Calu3 (cell line): ENCODE measurements at regions not wholly inside any gene's neighbourhood (a gene's known extent, or its start where the extent isn't known, plus 50 kb on each side); places are given as distances from the start of the nearest gene placed in this dataset.

ENCODE experiments used
- BruUV-seq: library from RNA; stranded (reverse); fragments of 400-500 nt; replicated peaks from 2 replicates; lab custom pipeline; 2021; lab: Mats Ljungman, UMichigan
- CTCF ChIA-PET: fragments of 300-600 bp; sonication (Branson Sonifier 250); formaldehyde crosslinking; loops from one replicate; lab custom pipeline; 2022; ENCODE audit warnings: antibody characterized with exemption; lab: Charles Lee
- DNase-seq: peaks from one replicate; pipeline ENCODE4 v3.0.0; 2022
- H3K27ac Mint-ChIP-seq: one replicate; pipeline ENCODE4 v1.8.0; 2022; ENCODE audit warnings: mixed read lengths; ENCODE audit not compliant: unreplicated experiment
- H3K27me3 Mint-ChIP-seq: one replicate; pipeline ENCODE4 v1.8.0; 2022; ENCODE audit warnings: mixed read lengths; ENCODE audit not compliant: unreplicated experiment
- H3K36me3 Mint-ChIP-seq: one replicate; pipeline ENCODE4 v1.8.0; 2022; ENCODE audit warnings: mild to moderate bottlenecking, moderate library complexity, mixed read lengths; ENCODE audit not compliant: insufficient read depth, unreplicated experiment
- H3K4me1 Mint-ChIP-seq: one replicate; pipeline ENCODE4 v1.8.0; 2022; ENCODE audit warnings: mild to moderate bottlenecking, low read depth, mixed read lengths; ENCODE audit not compliant: unreplicated experiment
- H3K4me3 Mint-ChIP-seq: one replicate; pipeline ENCODE4 v1.8.0; 2022; ENCODE audit warnings: mild to moderate bottlenecking, low read depth, moderate library complexity, mixed read lengths; ENCODE audit not compliant: unreplicated experiment
- H3K9me3 Mint-ChIP-seq: one replicate; pipeline ENCODE4 v1.8.0; 2022; ENCODE audit warnings: low read depth, mixed read lengths; ENCODE audit not compliant: unreplicated experiment
- CTCF ChIP-seq: fragments of 200-600 bp; IDR thresholded peaks from one replicate; pipeline ENCODE4 v1.8.0; 2022; ENCODE audit warnings: antibody characterized with exemption; ENCODE audit not compliant: unreplicated experiment
- intact Hi-C: fragments of 100-400 bp; cut with micrococcal nuclease; formaldehyde crosslinking; loops from one replicate; pipeline ENCODE4 v1.10.0; 2022; ENCODE audit not compliant: unreplicated experiment

GRCh38 chr2:6024229-6024628 lies 332.0 kb downstream of the SOX11 start:
- Mint-ChIP-seq H3K36me3 (no peaks in the 10 kb centered on the region), H3K27ac (no peak overlapping the region), H3K27me3 (peaks cover 13% of the 10 kb centered on the region), H3K4me3 (no peak overlapping the region), H3K9me3 (peaks cover 8% of the 10 kb centered on the region), H3K4me1 (no peaks in the 10 kb centered on the region)
- no TSS peak for BruUV-seq
- intact Hi-C loops, result no loop called here
- no peak for TF ChIP-seq CTCF
- no peak for DNase-seq
- CTCF ChIA-PET, result no interaction called here

GRCh38 chr2:6024784-6025183 lies 332.6 kb downstream of the SOX11 start:
- Mint-ChIP-seq H3K27ac (no peak overlapping the region), H3K4me1 (no peaks in the 10 kb centered on the region), H3K4me3 (no peak overlapping the region), H3K36me3 (no peaks in the 10 kb centered on the region), H3K9me3 (peaks cover 8% of the 10 kb centered on the region), H3K27me3 (peaks cover 13% of the 10 kb centered on the region)
- intact Hi-C loops, result no loop called here
- no TSS peak for BruUV-seq
- CTCF ChIA-PET, result no interaction called here
- no peak for TF ChIP-seq CTCF
- DNase-seq, result no peak

GRCh38 chr2:6025391-6025790 lies 333.2 kb downstream of the SOX11 start:
- no peak overlapping the region for H3K27ac Mint-ChIP-seq
- intact Hi-C loops, result no loop called here
- H3K36me3 Mint-ChIP-seq, result no peaks in the 10 kb centered on the region
- CTCF ChIA-PET, result no interaction called here
- DNase-seq, result no peak
- no peak for TF ChIP-seq CTCF
- no peaks in the 10 kb centered on the region for H3K4me1 Mint-ChIP-seq
- no peak overlapping the region for H3K4me3 Mint-ChIP-seq
- peaks cover 10% of the 10 kb centered on the region for H3K9me3 Mint-ChIP-seq
- no TSS peak for BruUV-seq
- peaks cover 19% of the 10 kb centered on the region for H3K27me3 Mint-ChIP-seq

GRCh38 chr2:6027066-6027465 lies 334.9 kb downstream of the SOX11 start:
- no peak for DNase-seq
- no peak overlapping the region for H3K4me3 Mint-ChIP-seq
- H3K9me3 Mint-ChIP-seq, result peaks cover 10% of the 10 kb centered on the region
- intact Hi-C loops, result no loop called here
- CTCF ChIA-PET, result no interaction called here
- no peak for TF ChIP-seq CTCF
- BruUV-seq, result no TSS peak
- H3K27me3 Mint-ChIP-seq, result peaks cover 25% of the 10 kb centered on the region
- H3K4me1 Mint-ChIP-seq, result no peaks in the 10 kb centered on the region
- H3K36me3 Mint-ChIP-seq, result no peaks in the 10 kb centered on the region
- no peak overlapping the region for H3K27ac Mint-ChIP-seq
